C1 segment of cervical spinal cord (tissue), 14 donors: ENCODE measurements at regions not wholly inside any gene's neighbourhood (a gene's known extent, or its start where the extent isn't known, plus 50 kb on each side); places are given as distances from the start of the nearest gene placed in this dataset.
A peak's percentile ranks its signal among the peaks of the same experiment; 100 is the strongest.

Experiments used
- DNase-seq, 14 donors: peaks; one replicate each; lab custom pipeline; 2025; lab: John Stamatoyannopoulos, UW

- DNase-seq = no peak
Observed at GRCh38 chr14:101066826-101067510, 163.4 kb upstream of the RTL1 start.

DNA sequence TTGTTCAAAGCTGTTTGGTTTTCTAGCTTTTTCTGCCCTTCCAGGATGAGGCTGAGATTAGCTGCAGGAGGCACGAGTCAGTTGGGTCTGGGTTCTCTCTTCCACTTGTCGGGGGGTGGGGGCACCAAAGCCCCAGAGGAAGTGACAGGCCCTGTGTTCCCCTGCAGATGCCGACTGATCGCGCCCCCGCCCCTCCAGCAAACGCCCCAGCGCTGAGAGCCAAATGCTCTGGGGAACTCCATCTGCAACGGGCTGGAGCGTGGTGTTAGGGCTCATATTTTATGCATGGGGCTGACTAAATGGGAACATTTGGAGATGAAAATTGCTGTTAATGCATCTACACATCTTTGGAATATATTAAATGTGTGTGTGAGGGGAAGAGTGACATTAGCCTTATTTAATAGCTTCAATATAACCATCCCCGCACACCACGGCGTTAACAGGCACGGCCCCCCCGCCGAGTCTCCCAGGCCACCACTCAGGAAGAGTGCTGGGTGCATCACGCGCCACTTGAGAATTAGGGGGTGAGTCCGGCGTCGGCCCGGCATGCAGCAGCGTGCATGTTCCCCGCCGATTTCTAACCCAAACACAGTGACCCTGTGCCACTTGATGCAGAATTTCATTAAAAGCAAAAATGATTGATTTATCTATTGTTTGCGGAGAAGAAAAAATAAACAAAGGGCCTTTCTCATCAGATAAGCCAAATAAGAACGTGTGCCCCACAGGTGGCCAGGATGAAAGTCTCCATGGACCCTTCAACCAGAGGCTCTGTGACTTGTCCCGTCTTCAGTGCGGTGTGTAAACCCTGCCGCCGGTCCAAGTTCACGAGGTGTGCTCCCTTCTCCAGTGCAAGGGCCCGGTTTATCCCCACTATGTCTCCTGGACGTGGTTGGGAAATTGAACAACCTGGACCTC lies 165.0 kb upstream of the RTL1 start:
- DNase-seq = no peak

GRCh38 chr14:101069228-101069549 lies 165.7 kb upstream of the RTL1 start:
- no peak for DNase-seq

DNA sequence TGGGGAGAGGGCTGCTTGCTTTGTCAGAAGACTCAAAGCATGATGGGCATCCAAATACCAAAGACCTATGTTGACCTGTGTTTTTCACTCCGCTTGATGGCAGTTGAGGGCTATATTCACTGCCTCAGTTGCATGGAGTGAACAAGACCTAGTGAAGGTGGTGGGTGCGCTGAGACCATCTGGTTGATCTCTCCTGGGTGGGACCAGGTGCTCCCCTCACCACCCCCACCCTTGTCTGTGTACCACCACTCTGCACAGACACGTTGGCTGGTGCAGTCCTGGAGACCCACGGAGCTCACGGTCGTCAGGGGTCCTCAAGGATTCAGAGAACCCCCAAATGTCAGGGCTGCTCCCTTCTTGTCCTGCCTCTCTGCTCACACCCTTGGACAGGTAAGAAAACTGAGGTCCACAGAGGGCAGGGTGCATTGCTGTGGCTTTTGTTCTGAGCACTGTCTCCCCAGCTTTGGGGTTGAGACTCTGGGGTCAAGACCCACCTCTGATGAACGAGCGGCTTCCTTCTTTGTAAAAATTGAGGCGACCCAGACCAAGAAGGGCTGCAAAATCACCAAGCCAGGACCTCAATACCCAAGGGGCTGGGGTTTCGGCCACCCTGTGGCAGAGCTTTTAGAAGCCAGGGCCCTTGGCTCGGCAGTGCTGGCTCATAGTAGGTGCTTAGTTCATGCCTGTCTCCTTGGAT lies 166.3 kb upstream of the RTL1 start:
- no peak for DNase-seq

- DNase-seq = no peak
Observed at GRCh38 chr14:101070540-101071492, 167.3 kb upstream of the RTL1 start.

DNA sequence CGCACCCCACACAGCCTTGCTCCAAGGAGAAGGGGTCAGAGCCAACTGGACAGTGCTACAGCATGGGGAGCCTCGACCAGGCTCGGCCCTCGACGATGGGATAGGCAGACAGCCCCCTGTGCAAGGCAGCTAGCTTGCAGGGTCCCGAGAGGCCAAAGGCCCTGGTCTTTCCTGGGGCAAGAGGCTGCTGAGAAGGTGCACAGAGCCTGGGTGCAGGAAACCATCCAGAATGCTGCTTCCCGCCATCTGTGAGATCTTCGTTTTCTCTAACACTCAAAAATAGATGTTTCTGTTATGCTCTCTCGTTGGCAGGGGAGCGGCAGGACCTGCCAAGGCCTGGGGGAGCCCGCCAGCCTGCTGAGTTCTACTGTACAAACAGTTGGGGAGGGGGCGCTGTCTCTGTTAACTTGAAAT lies 168.0 kb upstream of the RTL1 start:
- DNase-seq = peak in 1 of 14 donors; percentile 84

- DNase-seq = peak in 1 of 14 donors; percentile 31
Observed at GRCh38 chr14:101072070-101072469, 168.5 kb upstream of the RTL1 start.

DNA sequence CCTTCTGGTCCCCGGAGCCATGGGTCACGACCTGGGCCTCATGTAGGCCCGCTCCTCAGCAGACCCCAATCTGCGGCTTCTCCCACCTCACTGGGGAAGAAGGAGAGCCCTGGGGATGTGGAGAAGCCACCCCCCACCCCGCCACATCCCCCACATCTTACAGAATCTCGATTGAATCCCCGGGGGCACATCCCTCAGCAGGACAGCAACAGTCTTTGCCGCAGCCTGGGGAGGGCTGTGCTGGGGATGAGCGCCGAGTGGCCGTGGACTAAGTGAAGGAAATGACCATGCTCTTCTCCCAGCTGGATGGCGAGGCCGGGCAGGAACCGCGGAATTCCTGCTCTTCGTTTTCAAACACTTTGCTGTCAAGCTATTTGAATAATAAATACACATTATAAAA lies 169.0 kb upstream of the RTL1 start:
- DNase-seq = no peak

DNA sequence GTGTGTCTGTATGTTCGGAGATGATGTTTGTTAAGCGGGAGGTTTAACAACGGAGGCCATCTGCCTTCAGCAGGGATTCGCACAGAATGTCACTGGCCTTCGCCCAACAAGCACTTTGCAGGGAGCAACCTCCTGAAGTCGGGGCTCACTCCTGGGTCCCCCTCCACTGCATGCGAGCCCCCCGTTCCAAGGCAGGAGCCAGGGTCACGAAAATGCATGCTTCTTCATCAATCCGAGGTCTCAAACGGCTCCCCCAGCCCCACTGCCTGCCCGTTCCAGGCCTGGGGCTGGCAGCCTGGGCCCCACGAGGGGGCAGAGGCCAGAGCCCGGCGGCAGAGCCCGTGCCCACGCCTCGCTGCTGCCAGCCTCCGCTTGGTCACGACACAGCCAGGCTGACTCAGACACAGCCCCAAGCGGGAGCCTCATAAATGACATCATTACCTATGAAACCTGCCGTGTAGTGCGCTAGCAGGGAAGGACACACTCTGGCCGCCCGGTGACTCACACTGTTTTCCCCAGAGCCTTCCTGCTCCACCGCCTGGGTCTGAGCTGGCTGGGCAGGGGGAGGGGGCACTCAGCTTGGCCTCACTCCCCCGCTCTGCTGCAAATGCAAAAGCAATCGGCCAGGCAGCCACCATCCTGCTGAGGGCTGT lies 169.5 kb upstream of the RTL1 start:
- DNase-seq = peak in 2 of 14 donors; percentile 53 to 85

DNA sequence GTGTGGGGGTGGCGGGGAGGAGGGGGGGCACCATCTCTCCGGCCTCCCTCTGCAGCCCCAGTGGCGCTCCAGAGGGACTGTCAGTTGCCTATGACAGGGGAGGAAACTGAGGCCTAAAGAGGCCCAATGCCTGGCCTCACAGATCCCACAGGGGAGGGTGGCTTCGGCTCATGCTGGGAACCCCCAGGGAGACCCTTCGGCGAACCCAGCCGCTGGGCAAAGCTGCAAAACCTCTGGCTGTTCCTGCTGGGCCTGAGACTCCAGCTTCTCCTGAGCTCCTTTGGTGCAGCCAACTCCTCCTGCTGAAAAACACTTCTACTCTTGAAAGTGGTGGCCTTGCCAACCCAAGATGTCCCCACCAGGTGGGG lies 170.1 kb upstream of the RTL1 start:
- no peak for DNase-seq

- peak in 1 of 14 donors; percentile 18 for DNase-seq
Observed at GRCh38 chr14:101074196-101075024, 170.9 kb upstream of the RTL1 start.

DNA sequence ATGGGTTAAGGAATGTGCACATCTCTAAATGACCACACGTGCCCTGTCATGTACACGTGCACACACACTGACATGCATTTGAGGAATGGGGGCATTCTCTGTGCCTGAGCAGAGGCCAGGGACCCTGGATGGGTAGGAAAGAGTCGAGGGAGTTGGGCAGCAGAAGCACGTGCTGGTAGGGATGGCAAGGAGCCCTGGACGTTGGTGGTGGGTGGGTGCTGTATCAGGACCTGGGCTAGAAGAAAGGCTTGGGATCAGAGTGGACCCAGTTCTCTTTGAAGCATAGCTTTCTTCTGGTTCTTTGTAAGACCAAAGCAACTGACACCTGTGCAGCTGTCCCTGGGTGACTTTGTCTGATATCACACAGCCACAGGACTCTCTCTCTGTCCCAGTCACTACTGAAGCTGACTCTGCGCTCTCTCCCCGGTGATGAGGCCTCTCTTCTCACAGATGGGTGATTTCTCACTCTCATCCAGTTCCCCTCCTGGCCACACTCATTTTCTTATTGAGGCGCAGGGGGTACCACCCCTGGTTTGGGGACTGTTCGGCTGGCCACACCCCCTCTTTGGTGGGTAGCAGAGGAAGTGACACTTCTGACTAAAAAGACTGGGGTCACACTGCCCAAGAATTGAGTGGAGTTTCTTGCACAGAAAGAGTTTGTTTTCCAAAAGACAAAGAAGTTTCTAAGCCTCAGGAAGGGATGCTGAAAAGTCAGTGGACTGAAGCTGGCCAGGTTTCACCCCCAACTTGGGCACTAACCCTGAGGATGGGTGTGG lies 171.7 kb upstream of the RTL1 start:
- no peak for DNase-seq

DNA sequence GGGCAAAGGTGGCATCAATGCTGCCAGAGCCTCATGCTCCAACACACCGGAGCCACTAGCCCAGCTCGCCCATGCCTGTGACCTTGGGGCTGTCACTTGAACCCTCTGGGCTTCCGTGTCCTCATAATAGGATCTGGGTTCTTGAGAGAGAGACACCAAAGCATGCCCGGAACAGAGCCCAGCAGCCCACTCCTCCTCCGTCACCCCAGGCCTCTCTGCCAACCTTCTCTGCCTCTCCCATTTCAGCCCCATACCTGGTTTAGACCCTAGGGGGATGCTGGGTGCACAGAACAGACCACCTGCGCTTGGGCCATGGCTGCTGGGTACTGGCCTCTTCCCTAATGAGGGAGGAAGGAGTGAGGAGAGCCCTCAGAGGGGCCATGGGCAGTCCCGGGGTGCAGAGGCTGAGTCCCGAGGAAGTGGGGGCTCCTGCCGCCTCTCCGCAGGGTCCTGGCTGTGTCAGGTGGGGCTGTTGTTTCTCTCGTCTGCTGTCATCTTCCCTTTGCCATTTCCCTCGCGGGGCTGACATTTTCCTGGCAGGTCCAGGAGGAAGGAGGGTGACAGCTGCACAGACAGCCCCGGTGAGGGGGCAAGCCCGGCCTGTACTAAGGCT lies 172.4 kb upstream of the RTL1 start:
- DNase-seq = no peak

- DNase-seq = no peak
Observed at GRCh38 chr14:101076451-101077198, 173.1 kb upstream of the RTL1 start.

DNA sequence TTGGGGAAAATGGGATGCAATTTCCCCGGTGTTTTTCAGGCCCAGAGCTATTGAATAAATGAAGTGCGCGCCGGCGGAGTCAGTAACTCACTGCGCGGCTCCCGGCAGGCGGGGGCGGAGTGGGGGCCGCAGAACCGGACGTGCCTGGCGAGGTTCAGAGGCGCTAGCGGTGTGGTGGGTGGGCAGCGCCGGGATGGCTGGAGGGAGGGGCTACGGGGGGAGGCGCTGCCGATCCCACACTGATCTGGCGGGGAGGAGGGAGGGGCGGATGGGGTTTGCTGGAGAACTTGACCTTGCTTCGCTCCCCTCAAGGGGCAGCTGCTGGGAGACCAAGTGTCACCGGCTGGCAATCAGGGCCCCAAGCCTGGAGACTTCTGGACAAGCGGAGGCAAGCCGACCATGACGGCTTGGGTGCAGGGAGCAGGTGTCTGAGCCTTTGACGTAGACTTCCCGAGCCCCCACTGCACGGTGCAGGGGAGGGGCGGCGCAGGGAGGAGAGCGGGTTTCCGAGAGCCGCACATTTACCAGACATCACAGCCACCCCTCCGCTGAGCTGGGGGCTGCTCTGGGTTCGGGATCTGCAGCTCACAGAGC lies 174.1 kb upstream of the RTL1 start:
- no peak for DNase-seq

DNA sequence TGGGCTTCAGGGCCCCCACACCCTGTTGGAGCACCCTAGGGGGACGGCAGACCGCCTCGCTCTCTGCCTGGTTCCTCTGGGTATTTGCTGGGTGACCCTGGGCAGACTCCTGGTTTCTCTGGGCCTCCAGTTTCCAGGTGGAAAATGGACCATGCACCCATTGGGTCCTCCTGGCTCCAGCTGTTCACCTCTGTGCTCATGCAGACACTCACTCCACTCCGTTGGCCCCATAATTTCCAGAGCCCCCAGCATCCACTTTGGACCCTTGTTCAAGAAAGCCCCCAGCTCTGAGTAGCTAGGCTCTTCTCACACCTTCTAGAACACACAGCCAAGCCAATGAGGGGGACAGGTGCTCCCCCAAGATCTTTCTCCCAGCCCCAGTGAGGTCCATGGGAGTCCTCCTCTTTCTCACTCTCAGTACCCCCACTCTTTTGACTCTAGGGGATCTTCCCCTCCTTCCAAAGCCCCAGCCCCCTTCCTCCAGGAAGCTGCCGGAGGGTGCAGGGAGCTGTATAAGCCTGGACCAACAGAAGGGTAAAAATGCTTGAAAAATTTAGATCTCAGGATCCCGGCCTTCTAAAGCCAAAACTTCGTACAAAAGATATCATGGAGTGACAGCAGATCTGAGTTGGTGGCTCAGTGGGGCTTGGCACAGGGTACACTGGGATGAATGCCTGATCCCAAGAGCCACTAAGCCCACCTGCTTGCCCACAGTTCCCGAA lies 174.8 kb upstream of the RTL1 start:
- no peak for DNase-seq

DNA sequence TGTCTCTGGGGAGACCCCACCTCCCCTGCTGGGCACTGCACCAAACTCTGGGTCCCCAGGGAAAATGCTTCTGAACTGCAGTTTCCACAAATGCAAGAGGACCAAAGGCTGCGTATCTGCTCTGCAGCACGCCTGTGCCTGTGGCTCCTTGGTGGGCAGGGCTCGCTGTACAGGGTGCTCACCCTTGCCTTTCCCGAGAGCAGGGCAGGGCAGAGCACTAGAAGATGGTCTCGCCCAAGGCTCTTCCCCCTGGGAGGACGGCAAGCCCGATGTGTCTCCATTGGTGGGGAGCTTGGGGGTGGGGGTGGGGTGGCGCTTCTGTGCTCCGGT lies 175.3 kb upstream of the RTL1 start:
- DNase-seq = no peak
